Suprapubic skin (tissue), 3 donors: ENCODE measurements at regions not wholly inside any gene's neighbourhood (a gene's known extent, or its start where the extent isn't known, plus 50 kb on each side); places are given as distances from the start of the nearest gene placed in this dataset.

ENCODE experiments used
- CTCF ChIP-seq, 2 donors: fragments of 200-600 bp in 1 of 2; fragments of 450-650 bp in 1 of 2; sonication (generic) in 1 of 2; IDR thresholded peaks; one replicate each; pipeline ENCODE4 v1.5.1; 2016 to 2019; ENCODE audit warnings: antibody characterized with exemption in 2 of 2, mild to moderate bottlenecking in 1 of 2, moderate library complexity in 1 of 2
- EP300 ChIP-seq: sonication (generic); formaldehyde crosslinking; IDR thresholded peaks from one replicate; pipeline ENCODE4 v1.6.1; 2017; ENCODE audit warnings: antibody characterized with exemption
- POLR2A ChIP-seq, 2 donors: fragments of 450-650 bp; IDR thresholded peaks; one replicate each; pipeline ENCODE4 v1.6.1; 2017; ENCODE audit warnings: antibody characterized with exemption in 2 of 2, mild to moderate bottlenecking in 2 of 2, moderate library complexity in 2 of 2

- TF ChIP-seq CTCF (IDR thresholded peaks at IDR 0.05) (no peak), POLR2A (IDR thresholded peaks at IDR 0.05) (no peak), EP300 (no peak)
Observed at GRCh38 chr3:167106456-167106855, 273.6 kb downstream of the ZBBX start.
